Lower lobe of right lung (tissue), 2 donors: ENCODE measurements at regions not wholly inside any gene's neighbourhood (a gene's known extent, or its start where the extent isn't known, plus 50 kb on each side); places are given as distances from the start of the nearest gene placed in this dataset.

Experiments
- ATAC-seq, 2 donors: fragments of 200-7000 bp; cut with Tn5 transposase; one replicate each; pipeline ENCODE4 v1.9.1; 2020 to 2022; ENCODE audit warnings: mild to moderate bottlenecking in 2 of 2, moderate library complexity in 2 of 2
- DNase-seq: peaks from one replicate; pipeline ENCODE4 v3.0.0-alpha.2; 2020
- H3K27ac ChIP-seq: fragments of 200-600 bp; one replicate; pipeline ENCODE4 v1.8.0; 2022
- H3K27me3 ChIP-seq: fragments of 200-600 bp; one replicate; pipeline ENCODE4 v1.8.0; 2022; ENCODE audit warnings: low read depth
- H3K36me3 ChIP-seq: fragments of 200-600 bp; one replicate; pipeline ENCODE4 v1.8.0; 2022; ENCODE audit warnings: mild to moderate bottlenecking
- H3K4me1 ChIP-seq: fragments of 200-600 bp; one replicate; pipeline ENCODE4 v1.8.0; 2022
- H3K4me3 ChIP-seq: fragments of 200-600 bp; one replicate; pipeline ENCODE4 v1.8.0; 2022; ENCODE audit warnings: mild to moderate bottlenecking
- H3K9me3 ChIP-seq: fragments of 200-600 bp; one replicate; pipeline ENCODE4 v1.8.0; 2022
- intact Hi-C: fragments of 100-400 bp; cut with DNase I; formaldehyde crosslinking; loops from one replicate; pipeline ENCODE4 v1.11.0; 2022
- TF ChIP-seq, protein P1 (sequence below): fragments of 200-600 bp; IDR thresholded peaks from one replicate; pipeline ENCODE4 v1.8.0; 2022; ENCODE audit warnings: antibody characterized with exemption, mild to moderate bottlenecking
- donor health status: DM: no; HTN: yes; CAD: no; lungs with severe emphysema.

DNA sequence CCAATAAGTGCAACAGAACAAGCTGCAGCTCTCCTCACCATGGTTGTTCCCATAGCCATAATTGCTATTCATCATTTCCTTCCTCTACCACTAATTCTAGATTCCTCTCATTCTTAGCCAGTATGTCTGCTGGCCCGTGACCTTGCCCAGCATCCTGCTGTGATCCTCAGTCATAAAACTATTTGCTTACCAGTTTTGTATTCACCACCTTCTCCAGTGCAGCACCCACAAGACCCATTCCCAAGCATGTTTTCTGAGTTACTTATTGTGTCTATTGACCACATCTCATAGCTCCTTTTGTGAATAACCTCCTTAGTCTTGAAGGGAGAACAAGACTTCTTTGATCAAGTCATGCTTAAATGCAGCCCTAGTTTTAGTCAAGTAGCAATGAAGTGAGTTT is 488.0 kb upstream of the CTNND2 start:
- intact Hi-C loops: no loop called here

DNA sequence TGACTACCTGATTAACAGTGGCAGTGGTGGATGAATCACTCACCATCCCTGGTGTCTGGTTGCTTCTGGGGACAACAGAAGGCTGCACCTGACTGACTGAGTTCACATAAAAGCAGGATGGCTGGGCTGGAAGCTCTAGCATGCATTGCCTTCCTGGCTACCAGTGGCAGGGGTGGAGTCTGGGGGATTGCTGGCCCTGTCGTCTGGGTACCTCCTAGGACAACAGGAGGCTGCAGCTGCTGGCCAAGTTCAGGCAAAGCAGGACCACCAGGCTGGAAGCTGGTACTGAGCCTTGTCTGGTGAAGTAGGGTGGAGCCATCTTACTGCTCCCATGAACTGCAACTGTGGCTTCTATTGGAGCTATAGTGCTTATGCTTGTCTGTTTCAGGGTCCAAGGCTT is 480.8 kb upstream of the CTNND2 start:
- TF ChIP-seq, protein P1, sequence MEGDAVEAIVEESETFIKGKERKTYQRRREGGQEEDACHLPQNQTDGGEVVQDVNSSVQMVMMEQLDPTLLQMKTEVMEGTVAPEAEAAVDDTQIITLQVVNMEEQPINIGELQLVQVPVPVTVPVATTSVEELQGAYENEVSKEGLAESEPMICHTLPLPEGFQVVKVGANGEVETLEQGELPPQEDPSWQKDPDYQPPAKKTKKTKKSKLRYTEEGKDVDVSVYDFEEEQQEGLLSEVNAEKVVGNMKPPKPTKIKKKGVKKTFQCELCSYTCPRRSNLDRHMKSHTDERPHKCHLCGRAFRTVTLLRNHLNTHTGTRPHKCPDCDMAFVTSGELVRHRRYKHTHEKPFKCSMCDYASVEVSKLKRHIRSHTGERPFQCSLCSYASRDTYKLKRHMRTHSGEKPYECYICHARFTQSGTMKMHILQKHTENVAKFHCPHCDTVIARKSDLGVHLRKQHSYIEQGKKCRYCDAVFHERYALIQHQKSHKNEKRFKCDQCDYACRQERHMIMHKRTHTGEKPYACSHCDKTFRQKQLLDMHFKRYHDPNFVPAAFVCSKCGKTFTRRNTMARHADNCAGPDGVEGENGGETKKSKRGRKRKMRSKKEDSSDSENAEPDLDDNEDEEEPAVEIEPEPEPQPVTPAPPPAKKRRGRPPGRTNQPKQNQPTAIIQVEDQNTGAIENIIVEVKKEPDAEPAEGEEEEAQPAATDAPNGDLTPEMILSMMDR: no peak
- Histone ChIP-seq H3K4me3 (no peak overlapping the region), H3K36me3 (no peaks in the 10 kb centered on the region), H3K4me1 (no peaks in the 10 kb centered on the region), H3K9me3 (no peaks in the 10 kb centered on the region), H3K27me3 (no peaks in the 10 kb centered on the region), H3K27ac (no peak overlapping the region)
- intact Hi-C loops: no loop called here
- no peak for DNase-seq
- no peak for ATAC-seq

More for the DNA sequence above, 488.0 kb upstream of the CTNND2 start:
- ATAC-seq (no peak), DNase-seq (no peak)
- TF ChIP-seq, protein P1: no peak
- Histone ChIP-seq H3K27ac (no peak overlapping the region), H3K9me3 (no peaks in the 10 kb centered on the region), H3K4me1 (no peaks in the 10 kb centered on the region), H3K4me3 (no peak overlapping the region), H3K36me3 (no peaks in the 10 kb centered on the region), H3K27me3 (no peaks in the 10 kb centered on the region)

DNA sequence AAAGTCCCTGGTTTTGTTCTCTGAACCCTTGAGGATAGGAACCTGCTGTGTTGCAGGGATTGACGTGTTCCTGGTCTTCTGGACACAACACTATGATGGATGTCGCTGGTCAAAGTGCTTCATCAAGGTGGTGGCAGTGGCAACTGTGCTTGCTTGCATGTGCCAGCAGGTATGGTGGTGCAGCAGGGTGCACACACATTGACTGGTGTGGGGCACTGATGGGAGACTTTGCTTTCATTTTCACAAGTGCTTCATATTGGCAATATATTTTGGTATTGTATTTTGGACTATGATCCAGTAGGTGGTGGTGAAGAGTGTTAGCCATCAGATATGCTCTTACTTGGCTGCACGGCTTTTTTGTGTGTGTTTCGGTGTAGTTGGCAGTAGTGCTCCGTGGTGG is 479.8 kb upstream of the CTNND2 start:
- ATAC-seq (no peak), DNase-seq (no peak)
- no peak overlapping the region for H3K27ac ChIP-seq
- H3K36me3 ChIP-seq: no peaks in the 10 kb centered on the region
- H3K9me3 ChIP-seq: no peaks in the 10 kb centered on the region
- TF ChIP-seq, protein P1: no peak
- H3K27me3 ChIP-seq: no peaks in the 10 kb centered on the region
- no peaks in the 10 kb centered on the region for H3K4me1 ChIP-seq
- intact Hi-C loops: no loop called here
- no peak overlapping the region for H3K4me3 ChIP-seq

DNA sequence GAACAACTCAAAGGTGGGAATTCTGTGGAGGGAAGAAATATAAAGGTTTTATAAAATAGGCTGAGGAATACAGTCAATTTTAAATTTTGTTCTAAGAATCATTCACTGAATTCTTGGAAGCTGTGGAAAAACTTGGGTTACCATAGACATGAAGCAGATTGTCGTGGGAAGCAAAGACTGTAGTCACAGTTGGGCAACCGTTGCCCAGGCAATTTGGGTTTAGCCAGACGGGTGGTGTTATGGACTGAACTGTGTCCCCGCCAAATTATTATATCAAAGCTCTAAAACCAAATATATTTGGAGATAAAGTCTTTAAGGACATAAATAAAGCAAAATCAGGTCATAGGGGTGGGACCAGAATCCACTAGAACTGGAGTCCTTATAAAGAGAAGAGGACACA is 463.7 kb upstream of the CTNND2 start:
- Histone ChIP-seq H3K9me3 (no peaks in the 10 kb centered on the region), H3K36me3 (no peaks in the 10 kb centered on the region), H3K27me3 (no peaks in the 10 kb centered on the region), H3K4me1 (no peaks in the 10 kb centered on the region), H3K4me3 (no peak overlapping the region), H3K27ac (no peak overlapping the region)
- intact Hi-C loops: no loop called here
- no peak for ATAC-seq
- DNase-seq: no peak
- TF ChIP-seq, protein P1: no peak

DNA sequence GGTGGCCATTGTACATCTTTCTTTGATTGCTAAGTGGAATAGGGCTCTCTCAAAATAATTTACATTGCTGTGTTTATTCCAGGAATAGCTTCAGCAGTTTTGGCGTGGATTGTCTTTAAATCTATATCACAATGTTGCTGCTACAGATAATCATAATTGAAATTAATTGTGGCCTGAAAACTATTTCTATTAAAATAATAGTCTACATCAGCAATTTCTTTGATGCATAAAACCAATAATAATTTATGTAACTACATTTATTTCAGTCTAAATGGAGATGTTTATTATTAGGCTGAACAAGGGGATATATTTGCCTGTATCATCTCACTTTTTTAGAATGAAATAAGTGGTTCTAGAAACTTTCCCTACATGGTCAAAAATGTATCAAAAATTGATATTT is 456.0 kb upstream of the CTNND2 start:
- DNase-seq: no peak
- TF ChIP-seq, protein P1: no peak
- no peaks in the 10 kb centered on the region for H3K36me3 ChIP-seq
- H3K27ac ChIP-seq: no peak overlapping the region
- no peaks in the 10 kb centered on the region for H3K27me3 ChIP-seq
- no peaks in the 10 kb centered on the region for H3K4me1 ChIP-seq
- H3K4me3 ChIP-seq: no peak overlapping the region
- intact Hi-C loops: no loop called here
- no peaks in the 10 kb centered on the region for H3K9me3 ChIP-seq
- no peak for ATAC-seq
